CD4-positive, alpha-beta T cell (primary cell): ENCODE measurements at regions not wholly inside any gene's neighbourhood (a gene's known extent, or its start where the extent isn't known, plus 50 kb on each side); places are given as distances from the start of the nearest gene placed in this dataset.
"Not testable (repeated sequence)": the region's sequence is repeated elsewhere in the genome, so short reads cannot be mapped to it uniquely, and the experiment has no call there.

ENCODE experiments used
- ATAC-seq: fragments of 200-7000 bp; cut with Tn5 transposase; one replicate; pipeline ENCODE4 v1.10.0; 2022; ENCODE audit warnings: mild to moderate bottlenecking; ENCODE audit not compliant: poor library complexity
- CTCF ChIA-PET: fragments of 350-600 bp; sonication (Branson Sonifier 250); formaldehyde crosslinking; loops from one replicate; lab custom pipeline; 2021; ENCODE audit warnings: antibody characterized with exemption, inconsistent platforms; lab: Charles Lee
- POLR2A ChIA-PET: fragments of 350-600 bp; sonication (Branson Sonifier 250); formaldehyde crosslinking; loops from one replicate; lab custom pipeline; 2021; ENCODE audit warnings: antibody characterized with exemption, inconsistent platforms; lab: Charles Lee
- DNase-seq, 14 experiments: peaks; one replicate each; pipeline ENCODE4 v3.0.0-alpha.2; 2013 to 2020; ENCODE audit warnings: mixed read lengths in 2 of 14
- H3K27ac ChIP-seq, 2 donors: one replicate each; pipeline versions ENCODE4 v1.5.1 to v1.7.0; 2013; ENCODE audit warnings: low read length in 2 of 2, low read depth in 1 of 2, mild to moderate bottlenecking in 1 of 2
- H3K27me3 ChIP-seq, 2 experiments: 1 replicate in 1 of 2; 2 replicates in 1 of 2; pipeline versions ENCODE4 v1.6.1 to v1.7.0; 2013; ENCODE audit warnings: low read length in 2 of 2, control low read depth in 1 of 2, mild to moderate bottlenecking in 1 of 2, moderate library complexity in 1 of 2; ENCODE audit not compliant: insufficient read depth in 2 of 2, control insufficient read depth in 1 of 2
- H3K36me3 ChIP-seq: one replicate; pipeline ENCODE4 v1.6.1; 2013; ENCODE audit warnings: low read length, control low read depth; ENCODE audit not compliant: insufficient read depth
- H3K4me1 ChIP-seq: one replicate; pipeline ENCODE4 v1.6.1; 2013; ENCODE audit warnings: low read length, control low read depth; ENCODE audit not compliant: insufficient read depth
- H3K4me3 ChIP-seq: one replicate; pipeline ENCODE4 v1.5.1; 2013; ENCODE audit warnings: mild to moderate bottlenecking, low read length, moderate library complexity
- H3K9me3 ChIP-seq, 2 experiments: 1 replicate in 1 of 2; 2 replicates in 1 of 2; pipeline versions ENCODE4 v1.6.1 to v1.7.0; 2013; ENCODE audit warnings: low read length in 2 of 2, mild to moderate bottlenecking in 2 of 2, control low read depth in 1 of 2, moderate library complexity in 1 of 2; ENCODE audit not compliant: control insufficient read depth in 1 of 2, insufficient read depth in 1 of 2
- H3K27ac Mint-ChIP-seq: one replicate; pipeline ENCODE4 v1.8.0; 2020; ENCODE audit warnings: mixed read lengths
- H3K27me3 Mint-ChIP-seq: one replicate; pipeline ENCODE4 v1.8.0; 2021; ENCODE audit warnings: mixed read lengths
- H3K36me3 Mint-ChIP-seq: one replicate; pipeline ENCODE4 v1.8.0; 2021; ENCODE audit warnings: low read depth, mixed read lengths
- H3K4me1 Mint-ChIP-seq: one replicate; pipeline ENCODE4 v1.8.0; 2021; ENCODE audit warnings: low read depth, mixed read lengths
- H3K4me3 Mint-ChIP-seq: one replicate; pipeline ENCODE4 v1.8.0; 2020; ENCODE audit warnings: mild to moderate bottlenecking, mixed read lengths
- H3K9me3 Mint-ChIP-seq: one replicate; pipeline ENCODE4 v1.8.0; 2020; ENCODE audit warnings: mixed read lengths
- intact Hi-C, 2 experiments: fragments of 100-400 bp; cut with DNase I in 1 of 2; cut with micrococcal nuclease in 1 of 2; formaldehyde crosslinking; loops; one replicate each; pipeline versions ENCODE4 v1.15.1 to v1.9.0; 2023 to 2025; cut with DNase I, micrococcal nuclease
- TF ChIP-seq, protein P1 (sequence below): fragments of 200-600 bp; IDR thresholded peaks from one replicate; pipeline ENCODE4 v1.8.0; 2022; ENCODE audit warnings: antibody characterized with exemption, mild to moderate bottlenecking

DNA sequence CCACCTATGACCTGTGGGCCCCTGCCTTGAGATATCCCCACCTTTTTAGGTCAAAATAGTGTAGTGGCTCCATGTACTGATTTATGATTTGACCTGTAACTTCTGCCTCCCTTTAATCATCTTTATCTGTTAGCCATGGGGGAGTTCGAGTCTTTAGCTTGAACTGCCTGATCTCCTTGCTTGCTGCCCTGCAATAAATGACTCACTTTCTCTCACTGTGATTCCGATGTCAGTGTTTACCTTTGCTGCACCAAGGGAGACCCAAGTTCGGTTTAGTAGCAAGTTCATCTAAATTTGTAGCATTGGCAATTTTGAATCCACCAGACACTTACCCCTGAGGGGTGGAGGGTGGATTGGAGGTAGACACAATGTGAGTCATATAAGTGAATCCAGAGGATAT is 814.6 kb upstream of the AUTS2 start:
- H3K27ac Mint-ChIP-seq = no peak overlapping the region
- TF ChIP-seq, protein P1, sequence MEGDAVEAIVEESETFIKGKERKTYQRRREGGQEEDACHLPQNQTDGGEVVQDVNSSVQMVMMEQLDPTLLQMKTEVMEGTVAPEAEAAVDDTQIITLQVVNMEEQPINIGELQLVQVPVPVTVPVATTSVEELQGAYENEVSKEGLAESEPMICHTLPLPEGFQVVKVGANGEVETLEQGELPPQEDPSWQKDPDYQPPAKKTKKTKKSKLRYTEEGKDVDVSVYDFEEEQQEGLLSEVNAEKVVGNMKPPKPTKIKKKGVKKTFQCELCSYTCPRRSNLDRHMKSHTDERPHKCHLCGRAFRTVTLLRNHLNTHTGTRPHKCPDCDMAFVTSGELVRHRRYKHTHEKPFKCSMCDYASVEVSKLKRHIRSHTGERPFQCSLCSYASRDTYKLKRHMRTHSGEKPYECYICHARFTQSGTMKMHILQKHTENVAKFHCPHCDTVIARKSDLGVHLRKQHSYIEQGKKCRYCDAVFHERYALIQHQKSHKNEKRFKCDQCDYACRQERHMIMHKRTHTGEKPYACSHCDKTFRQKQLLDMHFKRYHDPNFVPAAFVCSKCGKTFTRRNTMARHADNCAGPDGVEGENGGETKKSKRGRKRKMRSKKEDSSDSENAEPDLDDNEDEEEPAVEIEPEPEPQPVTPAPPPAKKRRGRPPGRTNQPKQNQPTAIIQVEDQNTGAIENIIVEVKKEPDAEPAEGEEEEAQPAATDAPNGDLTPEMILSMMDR = no peak
- ATAC-seq = no peak
- H3K4me1 Mint-ChIP-seq = no peaks in the 10 kb centered on the region
- Histone ChIP-seq H3K4me1 (no peaks in the 10 kb centered on the region), H3K4me3 (no peak overlapping the region), H3K27me3 (no peaks in the 10 kb centered on the region), H3K9me3 (peaks cover 0 to 13% of the 10 kb centered on the region in 2 experiments), H3K27ac (no peak overlapping the region), H3K36me3 (no peaks in the 10 kb centered on the region)
- H3K9me3 Mint-ChIP-seq = peaks cover 20% of the 10 kb centered on the region
- no peaks in the 10 kb centered on the region for H3K27me3 Mint-ChIP-seq
- no peak overlapping the region for H3K4me3 Mint-ChIP-seq
- ChIA-PET POLR2A (no interaction called here), CTCF (no interaction called here)
- intact Hi-C loops = no loop called here
- no peaks in the 10 kb centered on the region for H3K36me3 Mint-ChIP-seq
- DNase-seq = no peak

DNA sequence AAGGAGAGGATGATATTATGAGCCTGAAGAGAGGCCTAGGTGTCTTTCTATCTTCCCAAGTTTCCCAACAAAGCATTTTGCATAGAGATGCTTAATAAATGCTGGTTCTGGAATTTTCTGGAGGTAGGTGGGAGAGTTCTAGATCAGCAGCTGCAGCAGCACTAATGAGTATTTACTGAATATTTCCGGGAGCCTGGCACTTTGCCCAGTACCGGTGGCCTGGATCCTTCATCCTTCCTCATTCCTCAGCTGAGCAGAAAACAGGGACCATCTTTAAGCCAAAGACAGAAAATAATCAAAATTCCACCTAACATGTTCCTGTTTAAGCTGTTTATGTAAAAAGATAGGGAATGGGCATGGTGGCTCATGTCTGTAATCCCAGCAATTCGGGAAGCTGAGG is 813.2 kb upstream of the AUTS2 start:
- H3K9me3 Mint-ChIP-seq = peaks cover 14% of the 10 kb centered on the region
- Histone ChIP-seq H3K9me3 (peaks cover 0 to 13% of the 10 kb centered on the region in 2 experiments), H3K27me3 (no peaks in the 10 kb centered on the region), H3K4me1 (no peaks in the 10 kb centered on the region), H3K36me3 (no peaks in the 10 kb centered on the region), H3K27ac (no peak overlapping the region), H3K4me3 (no peak overlapping the region)
- no peak overlapping the region for H3K4me3 Mint-ChIP-seq
- POLR2A ChIA-PET = no interaction called here
- H3K27me3 Mint-ChIP-seq = no peaks in the 10 kb centered on the region
- H3K4me1 Mint-ChIP-seq = no peaks in the 10 kb centered on the region
- intact Hi-C loops = no loop called here
- ATAC-seq (no peak), DNase-seq (no peak)
- H3K36me3 Mint-ChIP-seq = no peaks in the 10 kb centered on the region
- TF ChIP-seq, protein P1 = no peak
- CTCF ChIA-PET = no interaction called here
- no peak overlapping the region for H3K27ac Mint-ChIP-seq

- H3K36me3 Mint-ChIP-seq = no peaks in the 10 kb centered on the region
- H3K36me3 ChIP-seq = no peaks in the 10 kb centered on the region
- no peak overlapping the region for H3K4me3 Mint-ChIP-seq
- H3K9me3 ChIP-seq = peaks cover 0 to 24% of the 10 kb centered on the region in 2 experiments
- H3K9me3 Mint-ChIP-seq = peaks cover 16% of the 10 kb centered on the region
- H3K4me3 ChIP-seq = no peak overlapping the region
- no peaks in the 10 kb centered on the region for H3K4me1 ChIP-seq
- no peaks in the 10 kb centered on the region for H3K4me1 Mint-ChIP-seq
- H3K27me3 Mint-ChIP-seq = no peaks in the 10 kb centered on the region
- CTCF ChIA-PET = no interaction called here
- POLR2A ChIA-PET = no interaction called here
- intact Hi-C loops = no loop called here
- TF ChIP-seq, protein P1 = no peak
- no peaks in the 10 kb centered on the region for H3K27me3 ChIP-seq
- no peak overlapping the region for H3K27ac ChIP-seq
- H3K27ac Mint-ChIP-seq = no peak overlapping the region
- ATAC-seq (no peak), DNase-seq (no peak)
Observed at GRCh38 chr7:68787566-68787965, 810.7 kb upstream of the AUTS2 start.

DNA sequence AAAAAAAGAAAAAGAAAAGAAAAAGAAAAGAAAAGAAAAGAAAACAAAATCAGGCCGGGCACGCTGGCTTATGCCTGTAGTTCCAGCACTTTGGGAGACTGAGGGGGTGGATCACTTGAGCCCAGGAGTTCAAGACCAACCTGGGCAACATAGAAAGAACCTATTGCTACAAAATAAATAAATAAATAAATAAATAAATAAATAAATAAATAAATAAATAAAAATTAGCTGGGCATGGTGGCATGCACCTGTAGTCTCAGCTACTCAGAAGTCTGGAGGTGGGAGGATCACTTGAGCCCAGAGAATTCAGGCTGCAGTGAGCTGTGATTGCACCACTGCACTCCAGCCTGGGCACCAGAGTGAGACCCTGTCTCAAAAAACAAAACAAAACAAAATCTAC is 809.7 kb upstream of the AUTS2 start:
- H3K36me3 Mint-ChIP-seq, H3K27ac ChIP-seq, POLR2A ChIA-PET: not testable (repeated sequence)

More for the DNA sequence above, 809.7 kb upstream of the AUTS2 start:
- H3K27me3 Mint-ChIP-seq, H3K27ac Mint-ChIP-seq, ATAC-seq, H3K36me3 ChIP-seq, H3K4me1 ChIP-seq, H3K4me1 Mint-ChIP-seq, H3K4me3 Mint-ChIP-seq, CTCF ChIA-PET, DNase-seq, H3K27me3 ChIP-seq, H3K4me3 ChIP-seq, intact Hi-C loops: not testable (repeated sequence)
- H3K9me3 ChIP-seq = peaks cover 0 to 27% of the 10 kb centered on the region in 2 experiments
- H3K9me3 Mint-ChIP-seq = peaks cover 15% of the 10 kb centered on the region
